GM21825 (cell line): ENCODE measurements at regions not wholly inside any gene's neighbourhood (a gene's known extent, or its start where the extent isn't known, plus 50 kb on each side); places are given as distances from the start of the nearest gene placed in this dataset.
"Not testable (repeated sequence)": the region's sequence is repeated elsewhere in the genome, so short reads cannot be mapped to it uniquely, and the experiment has no call there.

Experiments
- ATAC-seq: cut with Tn5 transposase; IDR thresholded peaks from one replicate; pipeline ENCODE4 v1.9.1; 2021; ENCODE audit warnings: mild to moderate bottlenecking, moderate library complexity; ENCODE audit not compliant: unreplicated experiment

GRCh38 chr10:87300163-87300562 is 57.4 kb upstream of the NUTM2D start:
- not testable (repeated sequence) for ATAC-seq

GRCh38 chr10:87301466-87302115 is 56.0 kb upstream of the NUTM2D start:
- peak; percentile 83 for ATAC-seq

GRCh38 chr10:87302132-87302531 is 55.4 kb upstream of the NUTM2D start:
- not testable (repeated sequence) for ATAC-seq

GRCh38 chr10:87303707-87304106 is 53.8 kb upstream of the NUTM2D start:
- ATAC-seq = not testable (repeated sequence)

GRCh38 chr10:87306681-87307080 is 50.9 kb upstream of the NUTM2D start:
- ATAC-seq = not testable (repeated sequence)
